Caco-2 (cell line): ENCODE measurements at regions not wholly inside any gene's neighbourhood (a gene's known extent, or its start where the extent isn't known, plus 50 kb on each side); places are given as distances from the start of the nearest gene placed in this dataset.

Experiments
- BruUV-seq: library from RNA; stranded (reverse); fragments of 400-500 nt; replicated peaks from 2 replicates; lab custom pipeline; 2021; lab: Mats Ljungman, UMichigan
- CTCF ChIA-PET: fragments of 300-600 bp; sonication (Branson Sonifier 250); formaldehyde crosslinking; loops from one replicate; lab custom pipeline; 2022; ENCODE audit warnings: antibody characterized with exemption; lab: Charles Lee
- POLR2A ChIA-PET: fragments of 300-600 bp; sonication (Branson Sonifier 250); formaldehyde crosslinking; loops from one replicate; lab custom pipeline; 2022; ENCODE audit warnings: antibody characterized with exemption; lab: Charles Lee
- DNase-seq, 2 experiments: peaks; one replicate each; pipeline versions ENCODE4 v3.0.0 to v3.0.0-alpha.2; 2020 to 2022
- H3K27me3 ChIP-seq: replicated peaks from 2 replicates; pipeline ENCODE4 v1.6.0; 2011; ENCODE audit warnings: low read length; ENCODE audit not compliant: control insufficient read depth, insufficient read depth
- H3K36me3 ChIP-seq: 2 replicates; pipeline ENCODE4 v1.5.1; 2011; ENCODE audit warnings: low read length; ENCODE audit not compliant: control insufficient read depth, insufficient read depth
- H3K4me1 ChIP-seq: fragments of 250-450 bp; sonication (Bioruptor Pico); 2 replicates; pipeline ENCODE4 v1.5.1; 2020; ENCODE audit warnings: mild to moderate bottlenecking
- H3K4me3 ChIP-seq: 2 replicates; pipeline ENCODE4 v1.5.1; 2011; ENCODE audit warnings: low read depth, mild to moderate bottlenecking, control low read depth, low read length
- H3K9me3 ChIP-seq: fragments of 250-450 bp; sonication (Bioruptor Pico); 2 replicates; pipeline ENCODE4 v1.5.1; 2020; ENCODE audit warnings: mild to moderate bottlenecking, moderate library complexity
- H3K27ac Mint-ChIP-seq: one replicate; pipeline ENCODE4 v1.8.0; 2022; ENCODE audit warnings: mixed read lengths; ENCODE audit not compliant: unreplicated experiment
- H3K27me3 Mint-ChIP-seq: one replicate; pipeline ENCODE4 v1.8.0; 2022; ENCODE audit warnings: mixed read lengths; ENCODE audit not compliant: insufficient read depth, unreplicated experiment
- H3K36me3 Mint-ChIP-seq: one replicate; pipeline ENCODE4 v1.8.0; 2022; ENCODE audit warnings: mild to moderate bottlenecking, mixed read lengths; ENCODE audit not compliant: insufficient read depth, unreplicated experiment
- H3K4me1 Mint-ChIP-seq: one replicate; pipeline ENCODE4 v1.8.0; 2022; ENCODE audit warnings: low read depth, mixed read lengths; ENCODE audit not compliant: unreplicated experiment
- H3K4me3 Mint-ChIP-seq: one replicate; pipeline ENCODE4 v1.8.0; 2022; ENCODE audit warnings: mild to moderate bottlenecking, moderate library complexity, mixed read lengths; ENCODE audit not compliant: unreplicated experiment
- H3K9me3 Mint-ChIP-seq: one replicate; pipeline ENCODE4 v1.8.0; 2022; ENCODE audit warnings: mixed read lengths; ENCODE audit not compliant: unreplicated experiment
- intact Hi-C: fragments of 100-400 bp; cut with micrococcal nuclease; formaldehyde crosslinking; loops from one replicate; pipeline ENCODE4 v1.10.0; 2022; ENCODE audit not compliant: unreplicated experiment
- TF ChIP-seq, protein P1 (sequence below), 2 experiments: fragments of 200-600 bp in 1 of 2; IDR thresholded peaks; 1 replicate in 1 of 2; 2 replicates in 1 of 2; pipeline versions ENCODE4 v1.5.1 to v1.8.0; 2011 to 2022; ENCODE audit warnings: antibody characterized with exemption in 1 of 2, control low read depth in 1 of 2, inconsistent platforms in 1 of 2, low read depth in 1 of 2, low read length in 1 of 2, mild to moderate bottlenecking in 1 of 2, moderate library complexity in 1 of 2; ENCODE audit not compliant: insufficient read depth in 1 of 2, severe bottlenecking in 1 of 2, unreplicated experiment in 1 of 2

DNA sequence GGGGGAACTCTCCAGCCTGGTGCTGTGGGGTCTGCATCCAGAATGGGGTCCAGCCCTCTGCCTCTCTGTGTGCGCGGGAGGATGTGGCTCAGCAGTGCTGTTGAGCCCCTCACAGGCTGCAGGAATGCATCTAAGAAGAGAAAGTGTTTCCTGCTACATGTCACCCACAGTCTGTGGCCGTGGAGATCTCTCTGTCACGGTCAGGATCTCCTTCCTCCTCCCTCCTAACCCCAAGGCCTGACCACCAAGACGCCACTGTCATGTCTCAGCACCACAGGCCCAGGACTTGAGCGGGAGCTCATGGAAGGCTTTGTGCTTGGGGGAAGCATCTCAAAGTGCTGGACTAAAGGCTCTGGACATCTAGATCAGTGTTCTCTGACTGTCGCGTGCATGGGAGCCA lies 90.1 kb downstream of the SREK1 start:
- H3K36me3 Mint-ChIP-seq = no peaks in the 10 kb centered on the region
- CTCF ChIA-PET = no interaction called here
- no peaks in the 10 kb centered on the region for H3K4me1 ChIP-seq
- no peak overlapping the region for H3K4me3 ChIP-seq
- TF ChIP-seq, protein P1, sequence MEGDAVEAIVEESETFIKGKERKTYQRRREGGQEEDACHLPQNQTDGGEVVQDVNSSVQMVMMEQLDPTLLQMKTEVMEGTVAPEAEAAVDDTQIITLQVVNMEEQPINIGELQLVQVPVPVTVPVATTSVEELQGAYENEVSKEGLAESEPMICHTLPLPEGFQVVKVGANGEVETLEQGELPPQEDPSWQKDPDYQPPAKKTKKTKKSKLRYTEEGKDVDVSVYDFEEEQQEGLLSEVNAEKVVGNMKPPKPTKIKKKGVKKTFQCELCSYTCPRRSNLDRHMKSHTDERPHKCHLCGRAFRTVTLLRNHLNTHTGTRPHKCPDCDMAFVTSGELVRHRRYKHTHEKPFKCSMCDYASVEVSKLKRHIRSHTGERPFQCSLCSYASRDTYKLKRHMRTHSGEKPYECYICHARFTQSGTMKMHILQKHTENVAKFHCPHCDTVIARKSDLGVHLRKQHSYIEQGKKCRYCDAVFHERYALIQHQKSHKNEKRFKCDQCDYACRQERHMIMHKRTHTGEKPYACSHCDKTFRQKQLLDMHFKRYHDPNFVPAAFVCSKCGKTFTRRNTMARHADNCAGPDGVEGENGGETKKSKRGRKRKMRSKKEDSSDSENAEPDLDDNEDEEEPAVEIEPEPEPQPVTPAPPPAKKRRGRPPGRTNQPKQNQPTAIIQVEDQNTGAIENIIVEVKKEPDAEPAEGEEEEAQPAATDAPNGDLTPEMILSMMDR (IDR thresholded peaks at IDR 0.05; ENCODE audit: insufficient read depth in 1 of 2, low read depth in 1 of 2, low read length in 1 of 2, severe bottlenecking in 1 of 2, unreplicated experiment in 1 of 2) = no peak
- no peak for DNase-seq
- intact Hi-C loops = no loop called here
- peaks cover 6% of the 10 kb centered on the region for H3K27me3 Mint-ChIP-seq
- POLR2A ChIA-PET = no interaction called here
- no peak overlapping the region for H3K4me3 Mint-ChIP-seq
- H3K4me1 Mint-ChIP-seq = no peaks in the 10 kb centered on the region
- no peak overlapping the region for H3K27ac Mint-ChIP-seq
- H3K27me3 ChIP-seq = no peaks in the 10 kb centered on the region; the same call in 1 of the 2 replicates
- H3K9me3 ChIP-seq = no peaks in the 10 kb centered on the region
- no peaks in the 10 kb centered on the region for H3K9me3 Mint-ChIP-seq
- H3K36me3 ChIP-seq = no peaks in the 10 kb centered on the region
- BruUV-seq = no TSS peak

DNA sequence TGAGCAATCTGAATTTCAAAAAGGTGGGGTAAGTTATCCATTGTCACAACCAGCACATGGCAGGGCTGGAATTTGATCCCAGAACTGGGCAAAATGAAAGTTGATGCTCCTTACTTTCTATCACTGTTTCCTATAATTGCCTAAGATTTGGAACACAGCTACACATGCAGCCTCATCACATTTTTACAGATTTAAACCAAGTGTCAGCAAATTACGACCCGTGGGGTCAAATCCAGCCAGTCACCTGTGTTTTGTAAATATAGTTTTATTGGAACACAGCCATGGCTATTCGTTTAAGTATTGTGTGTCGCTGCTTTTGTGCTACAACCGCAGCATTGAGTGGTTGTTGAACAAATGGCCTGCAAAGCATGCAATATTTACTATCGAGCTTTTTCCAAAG lies 94.3 kb downstream of the SREK1 start:
- Histone ChIP-seq H3K4me1 (no peaks in the 10 kb centered on the region), H3K27me3 (no peaks in the 10 kb centered on the region; the same call in 1 of the 2 replicates), H3K4me3 (no peak overlapping the region), H3K36me3 (no peaks in the 10 kb centered on the region), H3K9me3 (no peaks in the 10 kb centered on the region)
- no TSS peak for BruUV-seq
- H3K4me1 Mint-ChIP-seq = no peaks in the 10 kb centered on the region
- no peak overlapping the region for H3K27ac Mint-ChIP-seq
- intact Hi-C loops = loop anchor here (2.0 kb wide), 1 partner anchor 68 kb away; no protein-coding TSS in a partner anchor
- ChIA-PET CTCF (no interaction called here), POLR2A (no interaction called here)
- DNase-seq = no peak
- no peak overlapping the region for H3K4me3 Mint-ChIP-seq
- H3K27me3 Mint-ChIP-seq = peaks cover 17% of the 10 kb centered on the region
- TF ChIP-seq, protein P1 (IDR thresholded peaks at IDR 0.05; ENCODE audit: insufficient read depth in 1 of 2, low read depth in 1 of 2, low read length in 1 of 2, severe bottlenecking in 1 of 2, unreplicated experiment in 1 of 2) = no peak
- no peaks in the 10 kb centered on the region for H3K36me3 Mint-ChIP-seq
- H3K9me3 Mint-ChIP-seq = no peaks in the 10 kb centered on the region

DNA sequence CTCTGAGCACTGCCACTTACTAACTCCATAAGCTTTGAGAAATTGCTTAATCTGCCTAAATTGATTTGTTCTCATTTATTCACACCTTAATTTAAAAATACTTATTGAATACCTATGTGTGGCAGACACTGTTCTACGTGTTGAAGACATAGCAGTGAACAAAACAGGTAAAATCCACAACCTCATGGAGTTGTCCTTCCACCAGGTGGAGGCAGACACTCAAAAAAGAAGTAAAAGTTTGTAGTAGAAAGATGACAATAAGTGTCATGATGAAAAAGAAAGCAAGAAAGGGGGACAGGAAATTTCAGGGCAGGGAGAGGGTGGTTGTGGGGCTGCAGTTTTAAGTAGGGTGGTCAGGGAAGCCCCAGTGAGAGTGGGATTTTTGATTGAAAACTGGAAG lies 94.9 kb downstream of the SREK1 start:
- no TSS peak for BruUV-seq
- CTCF ChIA-PET = no interaction called here

More for the DNA sequence above, 94.9 kb downstream of the SREK1 start:
- DNase-seq = peak in 1 of 2 experiments; percentile 28
- Mint-ChIP-seq H3K27me3 (peaks cover 17% of the 10 kb centered on the region), H3K27ac (no peak overlapping the region), H3K4me3 (no peak overlapping the region), H3K4me1 (no peaks in the 10 kb centered on the region), H3K9me3 (no peaks in the 10 kb centered on the region), H3K36me3 (no peaks in the 10 kb centered on the region)
- no peaks in the 10 kb centered on the region; the same call in 1 of the 2 replicates for H3K27me3 ChIP-seq
- POLR2A ChIA-PET = no interaction called here
- no peaks in the 10 kb centered on the region for H3K4me1 ChIP-seq
- H3K4me3 ChIP-seq = no peak overlapping the region
- TF ChIP-seq, protein P1 (IDR thresholded peaks at IDR 0.05; ENCODE audit: insufficient read depth in 1 of 2, low read depth in 1 of 2, low read length in 1 of 2, severe bottlenecking in 1 of 2, unreplicated experiment in 1 of 2) = no peak
- intact Hi-C loops = loop anchor here (1.0 to 2.0 kb wide), 2 partner anchors 68 to 531 kb away; no protein-coding TSS in a partner anchor
- H3K36me3 ChIP-seq = no peaks in the 10 kb centered on the region
- no peaks in the 10 kb centered on the region for H3K9me3 ChIP-seq
